Smooth muscle cell (in vitro differentiated cells): ENCODE measurements at regions not wholly inside any gene's neighbourhood (a gene's known extent, or its start where the extent isn't known, plus 50 kb on each side); places are given as distances from the start of the nearest gene placed in this dataset.

Experiments used
- DNase-seq: peaks from one replicate; lab custom pipeline; 2025; ENCODE audit not compliant: unreplicated experiment; lab: John Stamatoyannopoulos, UW
- H2AFZ ChIP-seq: fragments of 200-600 bp; sonication (generic); 2 replicates; pipeline ENCODE4 v1.6.0; 2016; ENCODE audit warnings: antibody characterized with exemption, low read depth, mild to moderate bottlenecking
- H3F3A ChIP-seq: fragments of 200-600 bp; sonication (generic); 2 replicates; pipeline ENCODE4 v1.6.0; 2017; ENCODE audit warnings: antibody characterized with exemption, low read depth
- H3K27ac ChIP-seq: fragments of 200-600 bp; sonication (generic); 2 replicates; pipeline ENCODE4 v1.5.1; 2016; ENCODE audit warnings: low read depth, mild to moderate bottlenecking
- H3K27me3 ChIP-seq: fragments of 200-600 bp; sonication (generic); 2 replicates; pipeline ENCODE4 v1.6.1; 2016; ENCODE audit warnings: low read depth, mild to moderate bottlenecking
- H3K36me3 ChIP-seq: fragments of 200-600 bp; sonication (generic); 2 replicates; pipeline ENCODE4 v1.5.1; 2016; ENCODE audit warnings: low read depth
- H3K4me1 ChIP-seq: fragments of 200-600 bp; sonication (generic); 2 replicates; pipeline ENCODE4 v1.5.1; 2016; ENCODE audit warnings: low read depth
- H3K4me2 ChIP-seq: fragments of 200-600 bp; sonication (generic); 2 replicates; pipeline ENCODE4 v1.6.0; 2016; ENCODE audit warnings: mild to moderate bottlenecking
- H3K4me3 ChIP-seq: fragments of 200-600 bp; sonication (generic); 2 replicates; pipeline ENCODE4 v1.5.1; 2016; ENCODE audit warnings: mild to moderate bottlenecking
- H3K79me2 ChIP-seq: fragments of 200-600 bp; sonication (generic); 2 replicates; pipeline ENCODE4 v1.6.0; 2016; ENCODE audit warnings: low read depth, mild to moderate bottlenecking
- H3K9ac ChIP-seq: fragments of 200-600 bp; sonication (generic); 2 replicates; pipeline ENCODE4 v1.6.0; 2016; ENCODE audit warnings: low read depth
- H3K9me3 ChIP-seq: fragments of 200-600 bp; sonication (generic); replicated peaks from 2 replicates; pipeline ENCODE4 v1.5.1; 2016; ENCODE audit warnings: low read depth
- H4K20me1 ChIP-seq: fragments of 200-600 bp; sonication (generic); 2 replicates; pipeline ENCODE4 v1.6.0; 2016; ENCODE audit warnings: low read depth
- WGBS: methylation state at CpG from one replicate; pipeline ENCODE4 v1.1.7; 2016; ENCODE audit warnings: low lambda C conversion rate; 5-methylcytosine and 5-hydroxymethylcytosine counted together
- TF ChIP-seq, protein P1 (sequence below): fragments of 200-600 bp; sonication (generic); IDR thresholded peaks from 2 replicates; pipeline ENCODE4 v1.5.1; 2017; ENCODE audit warnings: borderline replicate concordance, mild to moderate bottlenecking, antibody characterized with exemption; ENCODE audit not compliant: insufficient read depth, poor library complexity, severe bottlenecking

DNA sequence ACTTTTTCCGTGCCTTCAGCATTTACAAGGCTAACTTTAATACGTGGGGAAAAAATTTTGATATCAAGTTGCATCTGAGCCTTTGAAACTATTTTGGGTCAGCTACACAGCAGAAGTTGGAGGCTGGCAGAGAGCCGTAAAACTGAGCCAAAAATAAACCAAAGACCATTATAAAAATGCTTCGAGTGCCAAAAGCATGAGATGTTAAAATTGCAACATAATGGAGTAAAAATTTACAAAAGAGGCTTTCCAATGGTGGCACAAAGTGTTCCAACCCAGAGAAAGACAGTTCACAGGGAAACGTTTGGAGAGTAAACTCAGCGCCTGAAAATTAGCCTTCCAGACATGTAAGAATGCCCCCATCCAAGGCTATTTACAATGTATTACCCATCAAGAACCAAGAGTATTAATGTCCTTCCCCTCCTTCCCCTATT lies 190.3 kb downstream of the TLE1 start:
- no peaks in the 10 kb centered on the region for H3K36me3 ChIP-seq
- no peaks in the 10 kb centered on the region for H3K79me2 ChIP-seq
- no peak overlapping the region for H3K9ac ChIP-seq
- no peak for DNase-seq
- no peaks in the 10 kb centered on the region for H3K27me3 ChIP-seq
- H3K4me3 ChIP-seq, result no peak overlapping the region
- TF ChIP-seq, protein P1, sequence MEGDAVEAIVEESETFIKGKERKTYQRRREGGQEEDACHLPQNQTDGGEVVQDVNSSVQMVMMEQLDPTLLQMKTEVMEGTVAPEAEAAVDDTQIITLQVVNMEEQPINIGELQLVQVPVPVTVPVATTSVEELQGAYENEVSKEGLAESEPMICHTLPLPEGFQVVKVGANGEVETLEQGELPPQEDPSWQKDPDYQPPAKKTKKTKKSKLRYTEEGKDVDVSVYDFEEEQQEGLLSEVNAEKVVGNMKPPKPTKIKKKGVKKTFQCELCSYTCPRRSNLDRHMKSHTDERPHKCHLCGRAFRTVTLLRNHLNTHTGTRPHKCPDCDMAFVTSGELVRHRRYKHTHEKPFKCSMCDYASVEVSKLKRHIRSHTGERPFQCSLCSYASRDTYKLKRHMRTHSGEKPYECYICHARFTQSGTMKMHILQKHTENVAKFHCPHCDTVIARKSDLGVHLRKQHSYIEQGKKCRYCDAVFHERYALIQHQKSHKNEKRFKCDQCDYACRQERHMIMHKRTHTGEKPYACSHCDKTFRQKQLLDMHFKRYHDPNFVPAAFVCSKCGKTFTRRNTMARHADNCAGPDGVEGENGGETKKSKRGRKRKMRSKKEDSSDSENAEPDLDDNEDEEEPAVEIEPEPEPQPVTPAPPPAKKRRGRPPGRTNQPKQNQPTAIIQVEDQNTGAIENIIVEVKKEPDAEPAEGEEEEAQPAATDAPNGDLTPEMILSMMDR, result no peak
- no peaks in the 10 kb centered on the region for H4K20me1 ChIP-seq
- H3K9me3 ChIP-seq, result no peaks in the 10 kb centered on the region
- H3K4me2 ChIP-seq, result peak overlapping the region; percentile 66
- WGBS, result 21% methylated on average over 6 of the region's 6 CpGs
- peak overlapping the region; percentile 52 for H3K27ac ChIP-seq
- no peaks in the 10 kb centered on the region for H3K4me1 ChIP-seq
- no peak overlapping the region for H2AFZ ChIP-seq
- peaks cover 15% of the 10 kb centered on the region for H3F3A ChIP-seq

DNA sequence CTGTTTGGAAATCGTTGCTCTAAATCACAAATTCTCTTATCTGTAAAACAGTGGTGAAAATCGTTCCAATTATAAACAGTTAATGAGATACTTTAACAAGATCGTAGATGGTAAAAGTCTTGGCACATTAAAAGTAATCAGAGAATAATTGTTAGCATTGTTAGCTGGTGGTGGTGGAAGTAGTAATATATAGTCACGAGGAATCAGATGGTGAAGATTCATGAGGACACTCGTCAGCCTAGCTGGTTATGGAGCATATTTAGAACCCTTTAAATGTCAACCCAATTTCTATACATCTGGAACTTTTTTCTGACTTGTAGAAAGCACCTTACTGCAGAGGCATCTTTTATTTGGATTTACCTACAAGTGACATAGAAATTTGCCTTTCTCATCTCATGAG lies 190.8 kb downstream of the TLE1 start:
- H3K36me3 ChIP-seq, result no peaks in the 10 kb centered on the region
- no peak overlapping the region for H2AFZ ChIP-seq
- H3K4me2 ChIP-seq, result peak overlapping the region; percentile 66
- H4K20me1 ChIP-seq, result no peaks in the 10 kb centered on the region
- WGBS, result 44% methylated on average over 5 of the region's 5 CpGs
- DNase-seq, result no peak
- no peaks in the 10 kb centered on the region for H3K9me3 ChIP-seq
- H3F3A ChIP-seq, result peaks cover 15% of the 10 kb centered on the region
- no peaks in the 10 kb centered on the region for H3K4me1 ChIP-seq
- peak overlapping the region; percentile 52 for H3K27ac ChIP-seq
- no peaks in the 10 kb centered on the region for H3K79me2 ChIP-seq
- H3K27me3 ChIP-seq, result no peaks in the 10 kb centered on the region
- TF ChIP-seq, protein P1, result no peak
- no peak overlapping the region for H3K4me3 ChIP-seq
- no peak overlapping the region for H3K9ac ChIP-seq

DNA sequence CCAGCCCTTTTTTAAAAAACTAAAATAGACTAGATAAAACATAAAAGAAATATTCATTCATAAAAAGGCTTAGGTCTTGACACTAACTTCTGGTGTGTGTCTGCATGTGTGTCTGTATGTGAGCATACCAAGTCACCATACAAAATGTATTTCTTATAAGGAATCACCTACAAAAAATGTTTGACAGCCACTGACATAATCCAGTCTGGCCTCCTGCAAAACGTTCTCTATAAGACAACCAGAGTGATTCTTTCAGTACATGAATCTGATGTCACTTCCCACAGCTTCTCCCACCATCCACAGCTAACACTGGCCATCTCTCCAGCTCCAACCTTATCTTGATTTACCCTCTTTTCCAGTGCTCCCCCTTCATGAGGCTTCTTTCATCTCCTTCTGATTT lies 192.3 kb downstream of the TLE1 start:
- DNase-seq, result no peak
- Histone ChIP-seq H3F3A (peaks cover 15% of the 10 kb centered on the region), H4K20me1 (no peaks in the 10 kb centered on the region), H3K27me3 (no peaks in the 10 kb centered on the region), H3K4me2 (peak overlapping the region; percentile 12), H3K9ac (no peak overlapping the region), H3K79me2 (no peaks in the 10 kb centered on the region), H2AFZ (no peak overlapping the region), H3K9me3 (no peaks in the 10 kb centered on the region), H3K4me1 (no peaks in the 10 kb centered on the region), H3K4me3 (no peak overlapping the region), H3K27ac (peak overlapping the region; percentile 51), H3K36me3 (no peaks in the 10 kb centered on the region)
- TF ChIP-seq, protein P1, result no peak
- 0% methylated on average over 1 of the region's 1 CpG for WGBS

DNA sequence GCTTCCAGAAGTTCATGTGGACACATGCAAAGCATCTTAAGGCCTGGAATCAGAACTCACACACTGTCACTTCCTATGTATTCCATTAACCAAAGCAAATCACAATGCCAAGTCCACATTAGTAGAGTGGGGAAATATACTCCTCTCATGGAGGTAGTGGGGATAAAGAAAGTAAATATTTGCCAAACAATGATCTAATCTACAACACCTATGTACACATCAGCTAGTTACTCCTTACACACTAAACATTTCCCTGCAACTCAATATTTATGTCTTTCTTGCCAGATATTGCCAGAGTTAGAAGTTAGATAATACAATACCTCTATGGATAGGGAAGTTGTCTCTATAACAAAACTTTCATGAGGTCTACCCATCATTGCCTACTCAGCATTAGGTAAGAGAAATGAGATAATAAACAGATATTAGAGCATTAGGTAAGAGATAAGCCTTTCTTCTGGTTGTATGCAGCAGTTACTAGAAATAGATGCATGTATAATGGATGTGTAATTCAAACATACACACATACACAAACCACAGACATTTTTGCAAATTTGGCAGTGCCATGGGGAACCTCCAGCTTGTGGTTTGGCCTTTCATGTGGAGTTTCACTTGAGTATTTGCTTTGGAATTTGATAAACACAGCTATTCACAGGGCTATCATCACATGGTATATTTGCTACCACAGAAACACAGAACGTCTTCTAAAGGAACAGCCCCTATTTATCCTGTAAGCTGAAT lies 196.5 kb downstream of the TLE1 start:
- no peaks in the 10 kb centered on the region for H3K4me1 ChIP-seq
- peak overlapping the region; percentile 25 for H3K4me2 ChIP-seq
- TF ChIP-seq, protein P1, result no peak
- H3F3A ChIP-seq, result peaks cover 9% of the 10 kb centered on the region
- WGBS, result 0% methylated on average over 1 of the region's 1 CpG
- H3K9me3 ChIP-seq, result no peaks in the 10 kb centered on the region
- H2AFZ ChIP-seq, result no peak overlapping the region
- H3K27ac ChIP-seq, result peak overlapping the region; percentile 75
- DNase-seq, result no peak
- no peaks in the 10 kb centered on the region for H3K27me3 ChIP-seq
- H3K79me2 ChIP-seq, result no peaks in the 10 kb centered on the region
- no peaks in the 10 kb centered on the region for H3K36me3 ChIP-seq
- no peaks in the 10 kb centered on the region for H4K20me1 ChIP-seq
- no peak overlapping the region for H3K9ac ChIP-seq
- no peak overlapping the region for H3K4me3 ChIP-seq
